ENCODE measurements at regions not wholly inside any gene's neighbourhood (a gene's known extent, or its start where the extent isn't known, plus 50 kb on each side); places are given as distances from the start of the nearest gene placed in this dataset.
"Not testable (repeated sequence)": the region's sequence is repeated elsewhere in the genome, so short reads cannot be mapped to it uniquely, and the experiment has no call there.

- TF ChIP-seq POLR2AphosphoS5 (IDR thresholded peaks at IDR 0.05; ENCODE audit: low read depth); REST (IDR thresholded peaks at IDR 0.05; ENCODE audit: insufficient replicate concordance, low read depth): not testable (repeated sequence)
These were observed 234.4 kb upstream of the EDNRA start for GRCh38 chr4:147246528-147246927.
